ENCODE measurements at regions not wholly inside any gene's neighbourhood (a gene's known extent, or its start where the extent isn't known, plus 50 kb on each side); places are given as distances from the start of the nearest gene placed in this dataset.
"Not testable (repeated sequence)": the region's sequence is repeated elsewhere in the genome, so short reads cannot be mapped to it uniquely, and the experiment has no call there.

- DNase-seq, result no peak
Observed at GRCh38 chr5:123721675-123722276, 209.8 kb downstream of the CSNK1G3 start.

GRCh38 chr5:123720955-123721354 is 209.0 kb downstream of the CSNK1G3 start:
- DNase-seq, result no peak

GRCh38 chr5:123720339-123720738 is 208.4 kb downstream of the CSNK1G3 start:
- no peak for DNase-seq

- no peak for DNase-seq
Observed at GRCh38 chr5:123719004-123719403, 207.0 kb downstream of the CSNK1G3 start.

- DNase-seq, result no peak
Observed at GRCh38 chr5:123718238-123718637, 206.3 kb downstream of the CSNK1G3 start.

DNA sequence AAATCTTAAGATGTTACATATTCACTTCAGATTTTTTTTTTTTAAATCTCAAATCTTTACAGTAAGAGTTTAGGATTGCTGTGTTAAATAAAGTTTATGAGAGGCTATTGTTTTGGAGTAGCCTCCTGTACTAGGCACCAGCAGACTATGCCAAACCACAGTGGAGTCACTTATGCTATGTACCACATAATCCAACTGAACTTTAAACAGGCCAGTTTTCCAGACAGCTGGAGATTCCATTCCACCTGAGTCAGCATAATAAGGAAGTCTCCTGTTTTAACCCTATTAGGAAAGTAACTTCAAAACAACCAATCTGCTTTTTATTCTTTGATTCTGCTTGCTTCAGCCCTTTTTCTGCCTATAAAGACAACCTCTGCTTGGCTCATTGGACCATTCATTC is 205.2 kb downstream of the CSNK1G3 start:
- no peak for DNase-seq

DNA sequence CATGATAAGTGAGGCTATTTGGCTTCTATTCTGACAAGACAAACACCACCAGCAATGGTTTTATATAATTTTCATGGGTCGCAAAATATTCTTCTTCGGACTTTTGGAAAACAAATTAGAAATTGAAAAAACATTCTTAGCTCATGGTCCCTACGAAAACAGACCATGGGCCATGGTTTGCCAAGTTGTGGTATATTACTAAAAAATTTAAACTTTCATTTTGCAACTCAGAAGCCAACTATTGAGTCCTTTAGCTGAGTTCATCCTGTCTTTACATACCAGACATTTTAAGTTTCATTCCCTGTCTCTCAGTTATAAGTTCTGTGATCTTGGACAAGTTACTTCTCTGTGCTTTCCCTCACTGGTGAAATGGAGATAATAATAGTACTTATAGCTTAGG is 198.1 kb downstream of the CSNK1G3 start:
- DNase-seq, result no peak

DNA sequence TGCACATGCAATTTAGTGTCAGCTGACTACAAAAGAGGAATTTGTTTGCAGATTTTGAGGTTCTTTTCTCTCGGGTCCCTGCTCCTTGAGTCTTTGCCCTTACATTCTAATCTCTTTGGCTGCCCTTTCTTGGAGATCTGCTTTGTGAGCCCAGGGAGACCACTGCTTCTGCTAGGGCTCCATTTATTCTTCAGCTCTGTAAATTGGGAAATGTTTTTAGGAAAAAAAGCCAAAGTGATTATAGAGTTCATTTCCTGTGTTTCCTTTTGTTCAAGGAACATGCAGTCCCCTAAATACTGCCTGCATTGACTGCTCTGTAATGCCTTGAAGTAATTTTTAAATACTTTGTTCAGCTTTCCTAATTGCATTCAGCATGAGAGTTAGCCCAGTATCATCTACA is 197.4 kb downstream of the CSNK1G3 start:
- DNase-seq, result no peak

- no peak for DNase-seq
Observed at GRCh38 chr5:123708074-123708806, 196.3 kb downstream of the CSNK1G3 start.

- DNase-seq, result no peak
Observed at GRCh38 chr5:123706531-123706930, 194.6 kb downstream of the CSNK1G3 start.

DNA sequence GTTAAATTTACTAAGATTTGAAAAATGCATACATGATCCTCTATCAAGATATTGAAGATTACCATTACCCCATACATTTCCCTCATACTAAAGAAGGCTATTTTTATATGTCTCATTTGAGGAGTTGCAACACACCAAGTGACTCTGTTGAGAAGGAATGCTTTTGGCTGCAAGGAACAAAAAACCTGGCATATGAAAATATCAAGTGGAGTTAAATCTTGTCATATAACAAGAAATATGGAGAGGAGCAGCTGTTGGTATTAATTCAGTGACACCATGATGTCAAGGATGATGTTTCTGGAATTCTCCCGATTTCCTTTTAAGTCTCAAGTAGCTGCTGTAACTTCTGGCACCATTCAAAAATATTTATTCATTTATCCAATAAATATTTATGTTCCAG is 193.8 kb downstream of the CSNK1G3 start:
- DNase-seq, result no peak

DNA sequence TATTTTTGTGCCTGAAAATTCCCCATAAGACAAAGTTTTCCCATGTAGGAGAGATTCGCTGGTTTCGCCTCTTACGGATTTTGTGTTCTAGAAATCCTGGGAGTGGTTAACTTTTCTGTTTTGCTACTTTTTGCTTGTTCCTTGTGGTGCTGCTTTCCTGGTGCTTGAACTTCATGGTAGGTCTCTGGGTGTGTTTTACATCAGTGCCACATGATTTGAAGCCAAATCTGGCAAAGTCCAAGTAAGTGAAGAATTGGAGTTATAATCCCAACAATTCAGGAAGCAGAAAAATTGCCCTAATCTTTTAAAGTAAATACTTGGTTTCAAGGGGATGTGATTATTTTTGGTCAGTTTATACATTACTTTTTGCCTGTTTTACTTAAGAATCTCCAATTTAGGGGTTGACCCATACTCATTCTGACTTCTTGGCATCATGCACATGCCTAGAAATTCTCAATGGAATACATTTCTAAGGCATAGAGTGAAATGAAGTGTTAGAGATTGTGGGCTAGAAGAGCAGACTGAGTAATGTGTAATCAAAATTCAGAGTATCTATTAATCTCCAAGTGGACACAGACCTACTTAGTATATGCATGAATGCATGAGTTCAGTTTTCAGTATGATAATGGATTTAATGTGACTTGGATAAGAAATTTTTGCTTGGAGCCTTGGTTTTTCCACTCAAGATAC is 189.7 kb downstream of the CSNK1G3 start:
- no peak for DNase-seq

GRCh38 chr5:123700624-123701287 is 188.8 kb downstream of the CSNK1G3 start:
- DNase-seq, result no peak

GRCh38 chr5:123699571-123699970 is 187.6 kb downstream of the CSNK1G3 start:
- DNase-seq, result no peak

- not testable (repeated sequence) for DNase-seq
Observed at GRCh38 chr5:123698937-123699336, 187.0 kb downstream of the CSNK1G3 start.

GRCh38 chr5:123696921-123697341 is 185.0 kb downstream of the CSNK1G3 start:
- no peak for DNase-seq

DNA sequence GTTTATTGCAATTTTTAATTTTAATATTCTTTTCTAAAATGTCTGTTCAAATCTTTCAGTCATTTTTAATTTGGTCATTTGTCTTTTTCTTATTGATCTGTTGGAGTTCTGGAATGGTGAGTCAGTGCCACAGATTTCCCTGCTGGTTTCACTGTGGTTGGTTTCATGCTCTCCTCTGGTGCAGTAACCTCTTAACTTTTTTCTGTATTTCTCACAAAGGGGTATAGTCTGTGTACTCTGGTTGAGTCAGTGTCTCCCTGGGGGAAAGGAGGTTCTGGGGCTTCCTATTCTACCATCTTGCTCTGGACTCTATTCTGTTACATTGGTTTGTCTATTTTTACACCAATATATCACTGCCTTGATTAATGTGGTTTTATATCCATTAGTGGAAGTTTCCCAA is 178.8 kb downstream of the CSNK1G3 start:
- no peak for DNase-seq

DNA sequence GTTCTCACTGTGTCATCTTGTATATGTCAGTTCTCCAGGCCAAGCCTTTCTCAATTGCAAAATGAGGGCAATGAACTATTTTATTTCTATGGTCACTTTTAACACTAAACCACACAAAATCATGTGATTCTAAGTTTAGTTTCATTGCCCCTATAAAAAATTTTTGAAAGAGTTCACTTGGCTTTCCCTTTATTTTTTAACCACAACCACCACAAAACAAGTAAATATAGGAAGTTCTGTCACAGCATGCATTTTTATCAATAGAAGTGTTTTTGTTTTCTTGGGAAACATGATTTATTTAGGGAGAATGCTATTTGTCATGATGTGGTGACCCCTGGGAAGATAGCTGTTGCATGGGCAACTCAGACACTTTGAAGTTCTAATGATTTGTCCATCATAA is 169.1 kb downstream of the CSNK1G3 start:
- no peak for DNase-seq

GRCh38 chr5:123673107-123673506 is 161.1 kb downstream of the CSNK1G3 start:
- no peak for DNase-seq

DNA sequence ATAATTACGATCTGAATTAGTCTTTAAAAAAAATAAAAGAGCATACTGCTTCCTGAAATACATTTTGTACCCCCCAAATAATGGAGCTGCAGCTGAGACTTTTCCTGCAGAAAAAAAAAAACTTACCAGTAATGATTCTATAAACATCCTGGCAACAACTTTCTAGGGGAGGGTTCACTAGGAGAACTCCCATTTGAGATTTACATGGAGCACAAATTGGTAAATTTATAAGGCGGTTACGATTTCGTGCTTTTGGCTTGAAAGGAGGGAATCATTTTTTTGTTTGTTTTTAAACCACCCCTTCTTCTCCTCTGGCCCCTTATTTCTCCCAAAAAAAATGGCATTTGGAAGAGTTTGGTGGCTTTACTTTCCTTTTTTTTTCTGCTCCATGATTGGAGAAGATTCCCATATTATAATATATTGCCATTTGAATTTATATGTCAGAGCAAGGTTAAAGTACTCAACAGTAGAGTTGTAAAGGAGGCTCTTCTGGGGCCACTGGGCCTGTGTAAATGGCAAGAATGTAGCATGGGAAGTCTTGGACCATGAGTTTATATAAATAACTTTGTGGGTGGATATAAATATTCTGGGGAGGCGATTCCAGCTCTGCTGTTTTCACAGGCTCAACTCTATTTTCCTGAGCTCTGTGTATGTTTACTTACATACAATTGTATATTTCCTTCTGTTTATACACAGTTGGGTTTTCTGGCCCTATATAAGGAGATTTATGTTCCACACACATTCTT is 159.9 kb downstream of the CSNK1G3 start:
- DNase-seq, result no peak

- peak; percentile 41 for DNase-seq
Observed at GRCh38 chr5:123671042-123671441, 159.1 kb downstream of the CSNK1G3 start.

Measured in stimulated activated CD4-positive, alpha-beta T cell treated with anti-CD3 and anti-CD28 coated beads, Interleukin-4, amount 100 ng/mL, for 24 hours (primary cell).